HG03139 (cell line): ENCODE measurements at regions not wholly inside any gene's neighbourhood (a gene's known extent, or its start where the extent isn't known, plus 50 kb on each side); places are given as distances from the start of the nearest gene placed in this dataset.

Experiments used
- ATAC-seq: cut with Tn5 transposase; IDR thresholded peaks from one replicate; pipeline ENCODE4 v1.9.1; 2021; ENCODE audit not compliant: unreplicated experiment

- ATAC-seq, result no peak
Measured at GRCh38 chr15:47338771-47339170, 378.5 kb upstream of the SEMA6D start.

DNA sequence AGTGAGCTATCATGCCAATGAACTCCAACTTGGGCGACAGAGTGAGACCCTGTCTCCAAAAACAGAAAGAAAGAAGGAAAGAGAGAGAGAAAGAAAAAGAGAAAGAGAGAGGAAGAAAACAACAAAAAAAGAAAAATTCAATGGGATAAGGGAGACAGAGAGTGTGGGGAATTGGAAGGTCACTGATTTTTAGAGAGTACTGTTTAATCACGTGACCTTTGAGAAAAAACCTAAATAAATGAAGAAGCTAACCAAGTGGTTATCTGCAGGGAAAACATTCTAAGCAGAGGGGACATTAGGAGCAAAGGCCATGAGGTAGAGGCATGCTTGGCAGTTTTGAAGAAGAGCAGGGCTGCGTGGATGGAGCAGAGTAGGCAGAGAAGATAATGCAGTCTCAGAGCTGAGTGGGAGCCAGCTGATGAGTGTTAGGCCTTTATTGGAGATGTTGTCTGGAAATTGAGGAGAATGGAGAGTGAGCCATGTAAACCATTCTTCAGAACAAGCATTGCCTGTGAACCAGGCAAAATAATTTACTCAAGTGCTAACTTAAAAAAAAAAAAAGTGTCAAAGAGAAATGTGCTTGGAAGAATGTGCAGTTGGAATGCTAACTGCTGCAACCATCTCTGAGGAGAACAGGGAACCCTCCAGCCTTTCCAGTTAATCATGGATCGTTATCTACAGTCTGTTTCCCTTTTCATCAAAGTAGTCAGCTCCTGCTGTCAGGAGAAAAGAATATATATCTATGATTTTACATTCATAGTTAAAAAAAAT, 377.3 kb upstream of the SEMA6D start:
- no peak for ATAC-seq

- ATAC-seq, result no peak
Measured at GRCh38 chr15:47340571-47340920, 376.8 kb upstream of the SEMA6D start.

GRCh38 chr15:47349179-47349578, 368.1 kb upstream of the SEMA6D start:
- ATAC-seq, result no peak

DNA sequence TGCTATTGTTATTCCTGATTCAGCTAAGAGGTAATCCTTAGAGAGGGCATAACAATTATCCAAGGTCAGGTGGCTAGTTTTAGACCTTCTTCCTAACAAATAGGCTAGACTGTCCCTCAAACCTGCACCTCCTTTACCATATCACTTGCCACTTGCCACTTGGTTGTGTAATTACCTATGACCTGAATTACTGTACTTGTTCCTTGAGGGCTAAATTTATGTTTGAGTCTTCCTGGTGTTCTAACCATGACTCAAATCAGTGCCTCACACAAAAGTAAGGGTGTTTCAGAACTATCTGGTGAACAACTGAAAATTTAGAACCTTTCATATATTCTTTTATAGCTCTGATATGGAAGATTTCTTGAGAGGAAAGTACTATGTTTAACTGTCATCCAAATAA, 365.8 kb upstream of the SEMA6D start:
- no peak for ATAC-seq

DNA sequence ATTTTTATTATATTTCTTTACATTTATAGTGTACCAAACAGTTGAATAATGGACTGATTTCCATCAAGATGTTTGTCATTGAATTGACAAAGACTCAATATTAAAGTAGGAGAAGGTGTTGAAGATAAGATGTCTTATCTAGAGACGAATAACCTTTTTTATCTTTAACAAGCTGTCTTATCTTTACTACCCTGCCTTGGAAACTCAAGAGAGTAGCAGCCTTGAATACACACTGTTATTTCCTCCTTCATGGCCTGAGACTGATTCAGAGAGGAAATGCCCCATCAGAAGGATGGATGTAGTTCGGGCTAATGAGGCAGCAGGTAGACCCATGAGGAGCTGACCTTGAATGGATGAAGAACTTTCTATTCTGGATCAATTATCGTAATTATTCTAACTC, 365.1 kb upstream of the SEMA6D start:
- no peak for ATAC-seq

GRCh38 chr15:47355759-47356158, 361.5 kb upstream of the SEMA6D start:
- ATAC-seq, result no peak

DNA sequence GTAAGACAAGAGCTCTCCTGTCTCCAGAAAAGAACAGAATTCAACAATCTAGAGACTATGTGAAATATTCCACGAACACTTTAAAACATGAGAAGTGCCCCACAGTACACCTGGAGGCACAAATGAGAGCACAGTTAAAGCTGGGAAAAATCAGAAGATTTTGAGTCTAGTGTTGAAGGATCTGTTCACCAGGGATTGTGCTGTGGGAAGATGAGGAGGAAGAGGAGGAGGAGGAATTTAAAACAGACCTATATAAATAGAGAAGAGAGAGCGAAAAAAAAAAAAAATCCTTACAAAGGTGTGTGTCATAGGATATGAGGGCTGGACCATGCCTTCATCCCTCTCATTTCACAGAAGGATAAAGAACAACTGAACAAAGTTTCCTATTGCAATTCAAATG, 361.0 kb upstream of the SEMA6D start:
- no peak for ATAC-seq

DNA sequence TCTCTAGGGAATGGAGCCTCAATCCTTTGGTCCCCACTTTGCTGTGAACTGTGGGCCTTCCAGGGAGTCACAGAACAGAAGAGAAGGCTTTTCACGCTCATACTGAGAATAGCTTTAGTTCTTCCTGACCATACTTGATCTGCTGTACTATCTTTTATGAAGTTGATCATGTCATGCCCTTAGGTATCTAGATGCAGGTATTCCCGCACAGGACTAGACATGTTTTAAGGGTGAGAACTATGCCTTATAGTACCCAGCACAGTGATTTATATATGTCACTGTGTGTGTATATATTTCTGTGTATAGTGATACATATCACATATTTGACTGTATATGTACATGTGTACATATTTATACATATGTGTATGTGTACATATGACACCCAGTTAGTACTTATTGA, 358.4 kb upstream of the SEMA6D start:
- ATAC-seq, result no peak

GRCh38 chr15:47360305-47360704, 357.0 kb upstream of the SEMA6D start:
- no peak for ATAC-seq

DNA sequence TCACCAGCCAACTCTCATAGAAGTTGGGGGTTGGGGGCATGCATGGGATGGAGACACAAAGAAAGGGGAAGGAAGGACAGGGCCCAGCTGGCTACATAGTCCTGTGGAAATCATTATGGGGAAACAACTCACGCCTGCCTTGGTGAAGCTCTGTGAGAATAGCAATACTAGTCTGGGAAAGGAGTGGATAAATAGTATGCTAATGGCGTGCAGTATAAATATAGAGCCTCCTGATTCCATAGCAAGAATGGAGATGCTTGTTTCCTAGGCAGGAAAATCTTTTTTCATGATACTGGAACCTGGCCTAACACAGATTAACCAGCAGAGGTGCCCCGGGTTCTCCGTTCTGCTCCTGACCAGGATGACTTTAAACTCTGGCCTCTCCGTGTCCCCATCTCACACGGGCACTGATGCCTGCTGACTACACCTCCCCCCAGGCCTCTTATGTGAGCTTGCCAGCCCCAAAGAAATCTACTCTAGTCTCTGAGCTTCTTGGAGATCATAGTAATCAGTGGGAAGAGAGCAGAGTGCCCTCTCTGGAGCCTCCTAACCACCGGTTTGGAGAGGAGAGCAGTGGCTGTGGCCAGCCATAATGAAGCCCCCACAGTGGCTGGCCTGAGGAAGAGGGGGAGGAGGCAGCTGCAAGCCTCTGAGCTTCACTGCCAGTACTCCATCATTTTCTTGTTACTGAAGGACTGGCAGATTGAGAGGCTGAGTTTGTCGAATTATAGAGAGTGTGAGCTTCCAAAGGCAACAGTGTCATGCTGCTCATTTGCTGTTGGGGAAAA, 355.0 kb upstream of the SEMA6D start:
- ATAC-seq, result no peak

- ATAC-seq, result no peak
Measured at GRCh38 chr15:47363653-47364052, 353.7 kb upstream of the SEMA6D start.

GRCh38 chr15:47364230-47365141, 352.8 kb upstream of the SEMA6D start:
- ATAC-seq, result no peak

- no peak for ATAC-seq
Measured at GRCh38 chr15:47366884-47367283, 350.4 kb upstream of the SEMA6D start.

DNA sequence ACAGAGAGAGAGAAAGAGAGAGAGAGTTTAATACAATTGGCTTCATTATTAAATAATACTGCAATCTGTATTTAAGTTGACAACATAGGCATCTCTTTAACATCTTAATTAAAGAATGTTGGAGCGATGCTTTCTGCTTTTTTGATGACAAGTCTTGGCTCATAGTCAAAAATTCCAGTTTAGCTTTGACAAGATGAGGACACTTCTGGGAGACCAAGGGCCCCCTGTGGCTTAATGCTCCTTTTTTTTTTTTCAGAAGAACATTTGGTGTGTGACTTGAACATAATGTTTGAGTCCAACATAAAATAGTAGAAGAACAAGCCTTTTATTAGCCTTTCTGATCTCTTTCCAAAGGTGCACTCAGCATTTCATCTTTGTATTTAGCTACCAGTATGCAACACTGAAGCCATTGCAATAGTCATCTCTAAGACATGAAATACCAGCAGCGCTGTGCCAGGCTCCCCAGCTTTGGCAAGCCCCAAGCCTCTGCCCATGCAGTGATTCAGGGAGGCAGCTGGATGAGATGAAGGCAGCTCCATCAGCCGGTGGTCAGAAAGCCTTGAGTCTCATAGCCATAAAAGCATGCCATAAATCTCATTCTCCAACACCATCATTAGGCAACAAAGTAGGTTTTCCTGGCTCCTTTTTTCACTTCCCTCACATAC, 349.4 kb upstream of the SEMA6D start:
- no peak for ATAC-seq

GRCh38 chr15:47371939-47372338, 345.4 kb upstream of the SEMA6D start:
- ATAC-seq, result no peak

DNA sequence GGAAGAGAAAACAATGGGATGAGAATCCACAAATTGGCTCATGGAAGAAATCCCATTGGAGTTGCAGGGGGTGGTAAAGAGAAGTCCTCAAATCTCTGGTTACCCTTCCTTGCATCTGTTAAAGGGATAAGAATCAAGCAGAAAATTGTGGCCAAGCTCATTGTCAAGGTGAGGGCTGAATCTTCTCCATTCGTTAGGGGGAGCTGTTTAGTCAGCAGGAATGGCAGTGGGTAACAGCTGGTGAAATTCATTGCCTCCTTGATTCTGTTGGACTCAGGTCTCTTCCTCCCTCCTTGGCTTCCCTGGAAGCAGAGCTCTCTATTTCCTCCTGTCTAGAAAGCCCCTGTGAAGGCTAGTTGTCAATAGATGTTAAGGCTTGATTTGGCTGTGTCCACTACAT, 343.1 kb upstream of the SEMA6D start:
- no peak for ATAC-seq

DNA sequence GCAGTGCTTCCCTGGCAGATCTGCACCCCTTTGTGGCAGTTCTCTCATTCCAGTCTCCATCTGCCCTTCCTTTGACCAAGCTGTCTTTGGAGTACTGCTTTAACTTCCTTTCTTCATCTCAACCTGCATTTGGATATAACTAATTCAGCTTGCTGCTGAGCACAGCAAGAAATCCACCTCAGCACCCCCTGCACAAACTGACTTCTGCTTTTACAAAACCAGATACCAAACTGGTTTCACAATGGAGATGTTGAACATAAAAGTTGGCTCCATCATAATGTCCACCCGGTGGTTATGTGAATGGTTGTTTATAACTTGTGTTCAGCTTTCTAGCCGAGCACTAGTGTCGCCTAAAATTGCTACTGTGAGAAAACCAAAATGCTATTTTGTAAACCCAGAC, 341.1 kb upstream of the SEMA6D start:
- ATAC-seq, result no peak

DNA sequence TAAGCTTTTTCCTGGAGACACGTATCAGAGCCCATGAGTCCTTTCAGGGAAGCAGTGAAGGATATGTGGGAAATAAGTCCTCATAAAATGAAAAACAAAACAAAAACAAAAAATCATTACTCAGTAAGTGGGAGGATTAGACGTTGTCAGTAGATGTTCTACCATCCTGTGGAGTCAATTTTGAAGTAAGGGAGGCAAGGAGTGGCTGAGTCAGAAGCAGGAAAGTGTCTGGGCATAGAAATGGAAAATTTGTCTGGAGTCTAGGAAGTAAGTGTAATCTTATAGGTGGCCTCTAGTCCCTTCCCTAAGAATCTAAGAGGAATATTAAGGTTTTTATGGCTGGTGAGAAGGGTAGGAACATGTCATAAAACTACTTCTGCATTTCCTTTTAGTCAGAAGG, 339.8 kb upstream of the SEMA6D start:
- ATAC-seq, result no peak

DNA sequence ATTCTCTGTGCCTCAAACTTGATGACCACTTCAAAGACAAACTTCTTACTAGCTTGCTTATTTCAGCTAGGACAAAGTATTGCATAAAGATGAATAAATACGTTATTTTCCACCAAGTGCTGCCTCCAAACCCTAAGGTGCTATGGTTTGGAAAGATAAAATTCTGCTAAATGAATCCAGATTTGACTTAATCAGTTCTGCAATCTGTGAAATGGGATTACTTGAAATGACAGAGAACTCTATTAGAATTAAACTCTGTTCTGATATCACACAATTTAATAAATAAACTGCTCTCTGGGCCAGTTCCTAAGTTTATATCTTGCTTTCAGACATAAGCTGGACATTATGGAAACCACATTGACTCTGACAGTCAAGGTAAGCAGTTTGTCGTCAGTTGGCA, 338.8 kb upstream of the SEMA6D start:
- ATAC-seq, result no peak

- ATAC-seq, result no peak
Measured at GRCh38 chr15:47383102-47383501, 334.2 kb upstream of the SEMA6D start.
